ENCODE measurements at regions not wholly inside any gene's neighbourhood (a gene's known extent, or its start where the extent isn't known, plus 50 kb on each side); places are given as distances from the start of the nearest gene placed in this dataset.

- DNase-seq = no peak
Observed at GRCh38 chr9:18235181-18235908, 238.6 kb upstream of the ADAMTSL1 start.

- DNase-seq = no peak
Observed at GRCh38 chr9:18236336-18236735, 237.6 kb upstream of the ADAMTSL1 start.

GRCh38 chr9:18237776-18238175 lies 236.2 kb upstream of the ADAMTSL1 start:
- no peak for DNase-seq

- DNase-seq = peak; percentile 55
Observed at GRCh38 chr9:18238254-18238653, 235.7 kb upstream of the ADAMTSL1 start.

- DNase-seq = peak; percentile 60
Observed at GRCh38 chr9:18238752-18239447, 235.1 kb upstream of the ADAMTSL1 start.

GRCh38 chr9:18240213-18240612 lies 233.7 kb upstream of the ADAMTSL1 start:
- DNase-seq = no peak

- DNase-seq = no peak
Observed at GRCh38 chr9:18245911-18246310, 228.0 kb upstream of the ADAMTSL1 start.

GRCh38 chr9:18250053-18250452 lies 223.9 kb upstream of the ADAMTSL1 start:
- no peak for DNase-seq

- no peak for DNase-seq
Observed at GRCh38 chr9:18253950-18254349, 220.0 kb upstream of the ADAMTSL1 start.

GRCh38 chr9:18255158-18255629 lies 218.8 kb upstream of the ADAMTSL1 start:
- DNase-seq = peak; percentile 89

- DNase-seq = peak; percentile 40
Observed at GRCh38 chr9:18255747-18256146, 218.2 kb upstream of the ADAMTSL1 start.

GRCh38 chr9:18256568-18256967 lies 217.4 kb upstream of the ADAMTSL1 start:
- DNase-seq = peak; percentile 78

- DNase-seq = peak; percentile 71
Observed at GRCh38 chr9:18260521-18260920, 213.4 kb upstream of the ADAMTSL1 start.

GRCh38 chr9:18261181-18261580 lies 212.8 kb upstream of the ADAMTSL1 start:
- no peak for DNase-seq

GRCh38 chr9:18263377-18263776 lies 210.6 kb upstream of the ADAMTSL1 start:
- no peak for DNase-seq

GRCh38 chr9:18268381-18268780 lies 205.6 kb upstream of the ADAMTSL1 start:
- peak; percentile 84 for DNase-seq

- DNase-seq = no peak
Observed at GRCh38 chr9:18269561-18269960, 204.4 kb upstream of the ADAMTSL1 start.

- DNase-seq = no peak
Observed at GRCh38 chr9:18274693-18275092, 199.3 kb upstream of the ADAMTSL1 start.

GRCh38 chr9:18275313-18275990 lies 198.5 kb upstream of the ADAMTSL1 start:
- DNase-seq = no peak

GRCh38 chr9:18281291-18281690 lies 192.7 kb upstream of the ADAMTSL1 start:
- no peak for DNase-seq

- no peak for DNase-seq
Observed at GRCh38 chr9:18294229-18294628, 179.7 kb upstream of the ADAMTSL1 start.

GRCh38 chr9:18296702-18297055 lies 177.3 kb upstream of the ADAMTSL1 start:
- DNase-seq = no peak

- DNase-seq = peak; percentile 33
Observed at GRCh38 chr9:18297056-18297841, 176.7 kb upstream of the ADAMTSL1 start.

Measured in fibroblast of skin of abdomen (primary cell).